OCI-LY3 (cell line): ENCODE measurements at regions not wholly inside any gene's neighbourhood (a gene's known extent, or its start where the extent isn't known, plus 50 kb on each side); places are given as distances from the start of the nearest gene placed in this dataset.
"Not testable (repeated sequence)": the region's sequence is repeated elsewhere in the genome, so short reads cannot be mapped to it uniquely, and the experiment has no call there.

Experiments
- H2AFZ ChIP-seq: fragments of 200-600, 300-600 bp; shearing (Covaris generic); 2 replicates; pipeline ENCODE4 v1.6.0; 2014; ENCODE audit warnings: antibody characterized with exemption, low read depth, low read length
- H3K27ac ChIP-seq: fragments of 200-600, 300-600 bp; sonication (generic); 2 replicates; pipeline ENCODE4 v1.5.1; 2014; ENCODE audit warnings: mild to moderate bottlenecking, low read length, moderate library complexity, mixed read lengths
- H3K27me3 ChIP-seq: fragments of 200-600, 300-600 bp; sonication (generic); 2 replicates; pipeline ENCODE4 v1.6.1; 2014; ENCODE audit warnings: low read depth, low read length, mixed read lengths
- H3K36me3 ChIP-seq: fragments of 200-600, 300-600 bp; sonication (generic); replicated peaks from 2 replicates; pipeline ENCODE3; 2014; ENCODE audit warnings: low read depth, low read length, mixed read lengths
- H3K4me1 ChIP-seq: fragments of 300-600, 200-600 bp; sonication (generic); 2 replicates; pipeline ENCODE4 v1.6.1; 2014; ENCODE audit warnings: low read length, mixed read lengths
- H3K4me2 ChIP-seq: fragments of 200-600, 300-600 bp; sonication (generic); 2 replicates; pipeline ENCODE4 v1.6.1; 2014; ENCODE audit warnings: low read length, mixed read lengths
- H3K4me3 ChIP-seq: fragments of 300-600, 200-600 bp; sonication (generic); 2 replicates; pipeline ENCODE4 v1.5.1; 2014; ENCODE audit warnings: antibody characterized with exemption, mild to moderate bottlenecking, low read length, moderate library complexity
- H3K79me2 ChIP-seq: fragments of 300-600, 200-600 bp; shearing (Covaris generic); 2 replicates; pipeline ENCODE4 v1.6.1; 2014; ENCODE audit warnings: mild to moderate bottlenecking, low read length, mixed read lengths
- H3K9ac ChIP-seq: fragments of 300-600, 200-600 bp; shearing (Covaris generic); 2 replicates; pipeline ENCODE4 v1.6.0; 2014; ENCODE audit warnings: mild to moderate bottlenecking, low read length, moderate library complexity
- H3K9me3 ChIP-seq: fragments of 200-600, 300-600 bp; shearing (Covaris generic); 2 replicates; pipeline ENCODE4 v1.6.1; 2014; ENCODE audit warnings: low read length, mixed read lengths; ENCODE audit not compliant: insufficient read depth
- H4K20me1 ChIP-seq: fragments of 200-600, 300-600 bp; sonication (generic); 2 replicates; pipeline ENCODE4 v1.6.1; 2016; ENCODE audit warnings: low read length, mixed read lengths; ENCODE audit not compliant: insufficient read depth
- CTCF ChIP-seq: fragments of 200-600, 300-600 bp; sonication (generic); IDR thresholded peaks from 2 replicates; pipeline ENCODE4 v1.5.1; 2014; ENCODE audit warnings: antibody characterized with exemption, low read length, low read depth
- EZH2phosphoT487 ChIP-seq: fragments of 200-600 bp; shearing (Covaris generic); IDR thresholded peaks from 2 replicates; pipeline ENCODE4 v1.6.1; 2018; ENCODE audit warnings: antibody characterized with exemption, mixed run types, low read depth

GRCh38 chr2:187637771-187638170, 83.5 kb upstream of the TFPI start:
- H3K9ac ChIP-seq, H3K9me3 ChIP-seq, H3K4me1 ChIP-seq, H4K20me1 ChIP-seq, H3K79me2 ChIP-seq, H3K4me2 ChIP-seq, H3K36me3 ChIP-seq, H3K4me3 ChIP-seq, H3K27ac ChIP-seq, H3K27me3 ChIP-seq, H2AFZ ChIP-seq: not testable (repeated sequence)

- H3K4me2 ChIP-seq = no peak overlapping the region
- H3K4me3 ChIP-seq = no peak overlapping the region
Observed at GRCh38 chr2:187638840-187639239, 84.6 kb upstream of the TFPI start.

GRCh38 chr2:187640926-187641510, 86.8 kb upstream of the TFPI start:
- Histone ChIP-seq H3K4me1 (no peaks in the 10 kb centered on the region), H3K27me3 (no peaks in the 10 kb centered on the region), H3K27ac (no peak overlapping the region), H3K9ac (no peak overlapping the region), H3K4me2 (no peak overlapping the region), H3K79me2 (no peaks in the 10 kb centered on the region), H3K4me3 (no peak overlapping the region), H4K20me1 (no peaks in the 10 kb centered on the region), H3K36me3 (no peaks in the 10 kb centered on the region), H2AFZ (no peak overlapping the region), H3K9me3 (no peaks in the 10 kb centered on the region)
- no peak for TF ChIP-seq CTCF
- no peak for TF ChIP-seq EZH2phosphoT487

More at GRCh38 chr2:187638840-187639239, 84.6 kb upstream of the TFPI start:
- no peak overlapping the region for H3K9ac ChIP-seq
- H3K9me3 ChIP-seq = no peaks in the 10 kb centered on the region
- no peak overlapping the region for H3K27ac ChIP-seq
- no peak overlapping the region for H2AFZ ChIP-seq
- TF ChIP-seq CTCF (no peak), EZH2phosphoT487 (no peak)
- H4K20me1 ChIP-seq = no peaks in the 10 kb centered on the region
- no peaks in the 10 kb centered on the region for H3K79me2 ChIP-seq
- no peaks in the 10 kb centered on the region for H3K4me1 ChIP-seq
- no peaks in the 10 kb centered on the region for H3K36me3 ChIP-seq
- H3K27me3 ChIP-seq = no peaks in the 10 kb centered on the region

GRCh38 chr2:187642498-187642897, 88.3 kb upstream of the TFPI start:
- Histone ChIP-seq H2AFZ (no peak overlapping the region), H3K4me3 (no peak overlapping the region), H3K4me2 (no peak overlapping the region), H3K27ac (no peak overlapping the region), H4K20me1 (no peaks in the 10 kb centered on the region), H3K9ac (no peak overlapping the region), H3K36me3 (no peaks in the 10 kb centered on the region), H3K9me3 (no peaks in the 10 kb centered on the region), H3K79me2 (no peaks in the 10 kb centered on the region), H3K4me1 (no peaks in the 10 kb centered on the region), H3K27me3 (no peaks in the 10 kb centered on the region)
- no peak for TF ChIP-seq EZH2phosphoT487
- no peak for TF ChIP-seq CTCF
